ENCODE measurements at regions not wholly inside any gene's neighbourhood (a gene's known extent, or its start where the extent isn't known, plus 50 kb on each side); places are given as distances from the start of the nearest gene placed in this dataset.
"Not testable (repeated sequence)": the region's sequence is repeated elsewhere in the genome, so short reads cannot be mapped to it uniquely, and the experiment has no call there.

DNA sequence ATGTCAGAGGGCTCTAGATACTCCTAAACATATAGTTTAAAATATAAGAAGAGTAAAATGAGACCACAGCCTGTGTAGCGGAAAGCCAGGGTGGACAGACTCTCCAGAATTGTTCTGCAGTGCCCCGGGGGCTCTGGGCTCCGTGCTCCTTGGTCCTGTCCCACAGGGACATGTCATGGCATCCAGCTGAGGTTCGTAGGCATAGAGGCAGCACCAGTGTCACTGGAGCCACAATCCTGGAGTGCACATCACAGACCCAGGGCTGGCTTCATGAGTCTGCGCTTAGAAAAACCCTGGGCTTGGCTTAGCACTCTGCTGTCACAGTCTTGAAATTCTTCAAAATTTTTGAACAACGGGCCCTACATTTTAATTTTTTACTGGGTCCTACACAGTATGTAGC is 280.4 kb upstream of the ZNF32 start:
- no peak for DNase-seq (ENCODE audit: low spot score)

DNA sequence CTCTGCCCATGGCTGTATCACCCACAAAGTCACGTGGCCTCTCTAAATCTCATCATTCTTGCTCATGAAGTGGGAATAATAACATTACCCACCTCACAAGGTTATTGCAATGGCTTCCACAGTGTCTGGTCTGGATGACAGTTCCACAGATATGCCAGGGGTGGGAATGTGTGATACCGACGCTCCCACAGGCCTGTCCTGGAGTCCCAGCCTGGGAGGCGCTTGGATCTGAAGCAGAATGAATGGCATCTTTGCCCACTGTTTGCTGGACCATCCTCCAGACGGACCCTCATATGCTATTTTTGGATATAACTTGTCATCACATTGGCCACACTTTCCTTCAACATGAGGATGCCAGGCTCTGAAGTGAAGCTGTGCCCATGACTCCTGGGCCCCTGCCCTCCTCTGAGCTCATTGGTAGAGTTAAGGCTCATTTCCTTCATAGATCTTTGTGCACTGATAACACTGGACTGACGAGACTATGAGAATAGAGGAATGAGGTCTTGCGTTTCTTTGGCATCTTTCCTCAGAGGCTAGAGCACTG is 279.8 kb upstream of the ZNF32 start:
- no peak for DNase-seq (ENCODE audit: low spot score)

DNA sequence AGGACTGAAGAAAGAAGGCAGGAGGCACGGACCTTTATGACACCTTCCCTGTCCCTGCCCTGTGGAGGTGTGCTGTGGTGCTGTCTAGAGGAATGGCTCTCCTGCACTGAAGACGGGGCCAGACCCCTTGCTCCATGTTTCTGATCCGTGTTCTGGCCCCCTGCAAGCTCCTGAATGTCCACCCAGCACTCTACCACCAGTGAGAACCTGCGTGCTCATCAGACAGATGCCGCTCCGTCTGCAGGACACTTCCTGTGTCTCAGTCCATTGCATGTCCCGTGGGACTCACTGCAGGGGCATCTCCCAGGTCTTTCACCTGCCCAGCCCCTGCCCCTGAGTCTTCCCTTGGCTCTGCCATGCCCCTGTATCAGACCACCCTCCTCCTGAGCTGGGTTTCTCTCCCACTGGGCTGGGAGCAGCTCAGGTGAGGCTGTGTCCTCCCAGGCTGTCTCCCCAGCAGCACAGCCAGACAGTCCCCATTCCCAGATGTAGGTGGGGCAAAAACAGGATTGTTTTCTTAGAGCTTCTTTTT is 278.3 kb upstream of the ZNF32 start:
- DNase-seq (ENCODE audit: low spot score), result peak; percentile 19

DNA sequence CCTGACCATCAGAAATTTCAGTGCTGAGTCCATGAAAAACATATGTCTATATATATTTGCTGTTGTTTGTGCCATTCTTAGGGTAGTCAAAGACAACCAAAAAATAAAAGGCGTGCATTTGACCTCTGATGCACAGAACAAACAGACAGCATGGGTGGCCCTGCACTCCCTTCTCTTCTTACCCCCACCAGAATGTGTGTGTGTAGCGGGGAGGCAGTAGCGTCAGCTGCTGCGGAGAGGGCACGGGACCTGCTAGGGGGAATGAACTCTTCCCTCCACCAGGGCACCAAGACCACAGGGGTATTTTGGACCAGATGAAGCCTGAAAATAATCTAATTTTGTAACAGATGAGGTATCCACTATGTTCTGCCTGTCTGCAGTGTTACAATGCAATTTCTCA is 277.7 kb upstream of the ZNF32 start:
- DNase-seq (ENCODE audit: low spot score), result peak; percentile 14

DNA sequence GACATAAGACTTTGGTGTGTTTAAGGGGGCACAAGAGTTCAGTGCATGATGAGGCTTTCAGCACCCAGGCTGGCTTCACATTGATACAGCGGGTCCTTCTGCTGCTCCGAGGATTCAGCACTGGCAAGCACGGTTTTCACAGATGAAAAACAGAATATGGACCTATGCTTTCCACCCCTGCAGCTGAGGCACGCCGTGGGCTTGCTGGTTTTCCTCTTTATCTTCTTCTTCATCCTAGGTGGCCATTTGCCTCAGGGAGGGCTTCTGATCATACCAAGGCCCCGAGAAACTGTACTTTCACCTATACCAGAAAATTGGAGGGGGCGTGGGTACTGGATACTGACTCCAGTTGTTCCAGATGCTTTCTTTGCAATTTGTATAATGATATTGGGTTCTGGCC is 277.1 kb upstream of the ZNF32 start:
- DNase-seq (ENCODE audit: low spot score), result peak; percentile 12

DNA sequence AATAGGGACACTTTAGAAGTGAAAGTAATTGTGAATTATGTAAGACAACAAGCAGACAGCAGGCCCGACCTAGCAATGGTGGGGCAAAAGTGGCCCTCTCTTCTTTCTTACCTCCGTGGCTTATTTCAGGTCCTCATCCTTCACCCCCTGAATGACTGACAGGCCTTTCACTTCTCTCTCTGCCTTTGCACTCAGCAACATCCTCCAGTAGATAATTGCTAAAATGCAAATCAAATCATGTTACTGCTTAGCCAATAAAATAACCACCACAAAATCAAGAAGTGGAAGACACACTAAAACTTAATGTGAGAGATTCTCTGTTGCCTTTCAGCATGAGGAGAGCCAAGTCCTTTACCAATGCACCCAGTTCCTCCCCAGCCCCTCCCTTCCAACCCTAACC is 274.6 kb upstream of the ZNF32 start:
- DNase-seq (ENCODE audit: low spot score), result no peak

DNA sequence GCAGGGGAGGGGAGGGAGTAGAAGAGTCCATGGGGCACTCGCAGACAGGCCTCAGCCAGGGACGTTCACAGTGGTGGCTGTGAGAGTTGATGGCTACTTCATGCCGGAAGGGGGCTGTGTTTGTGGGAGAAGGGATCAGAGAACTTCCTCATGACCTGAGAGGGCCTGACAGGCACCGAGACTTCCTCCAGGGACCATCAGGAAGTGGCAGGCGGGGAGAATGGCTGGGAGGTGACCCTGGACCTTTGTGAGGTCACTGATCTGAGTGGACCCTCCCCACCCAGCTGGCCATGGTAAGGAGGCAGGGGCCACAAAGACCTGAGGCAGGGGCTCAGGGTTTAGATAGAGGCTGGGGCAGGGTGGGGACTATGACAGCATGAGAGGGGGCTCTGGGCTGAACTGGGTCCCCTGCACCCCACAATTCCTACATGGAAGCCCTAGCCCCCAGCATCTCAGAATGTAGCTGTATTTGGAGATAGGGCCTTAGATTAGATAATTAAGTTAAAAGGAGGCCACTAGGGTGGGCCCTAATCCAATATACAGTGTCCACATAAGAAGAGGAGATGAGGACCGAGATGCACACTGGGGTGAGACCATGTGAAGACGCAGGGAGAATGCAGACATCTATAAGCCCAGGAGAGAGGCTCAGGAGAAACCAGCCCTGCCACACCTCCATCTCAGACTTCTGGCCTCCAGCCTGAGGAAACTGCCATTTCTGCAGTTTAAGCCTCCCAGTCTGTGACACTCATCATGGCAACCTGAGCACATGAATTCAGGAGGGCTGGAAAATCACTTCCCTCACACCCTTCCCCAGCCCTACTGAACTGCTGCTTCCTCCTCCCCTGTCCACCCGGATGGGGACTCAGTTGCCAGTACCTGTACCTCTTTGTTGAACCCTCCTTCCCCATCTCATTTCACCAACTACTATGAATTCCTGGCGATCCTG is 273.9 kb upstream of the ZNF32 start:
- DNase-seq (ENCODE audit: low spot score), result no peak

DNA sequence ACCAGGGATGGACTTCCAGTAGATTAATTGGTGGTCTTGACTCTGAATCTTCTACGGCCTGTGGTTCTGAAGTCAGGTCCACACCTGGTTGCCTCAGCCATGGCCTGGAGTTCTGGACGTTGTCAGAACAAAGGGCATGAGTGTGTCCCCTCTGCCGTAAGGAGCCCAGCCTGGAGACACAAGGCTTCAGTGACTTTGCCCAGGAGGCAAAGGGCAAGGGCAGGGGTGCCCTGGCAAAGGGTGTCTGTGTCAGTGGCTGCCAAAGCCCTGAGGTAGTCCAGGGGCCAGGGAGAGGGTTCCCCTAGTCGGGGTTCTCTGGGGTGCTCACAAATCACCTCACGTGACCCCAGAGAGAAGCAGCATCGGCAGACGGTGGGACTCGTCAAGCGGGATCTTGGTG is 273.2 kb upstream of the ZNF32 start:
- no peak for DNase-seq (ENCODE audit: low spot score)

DNA sequence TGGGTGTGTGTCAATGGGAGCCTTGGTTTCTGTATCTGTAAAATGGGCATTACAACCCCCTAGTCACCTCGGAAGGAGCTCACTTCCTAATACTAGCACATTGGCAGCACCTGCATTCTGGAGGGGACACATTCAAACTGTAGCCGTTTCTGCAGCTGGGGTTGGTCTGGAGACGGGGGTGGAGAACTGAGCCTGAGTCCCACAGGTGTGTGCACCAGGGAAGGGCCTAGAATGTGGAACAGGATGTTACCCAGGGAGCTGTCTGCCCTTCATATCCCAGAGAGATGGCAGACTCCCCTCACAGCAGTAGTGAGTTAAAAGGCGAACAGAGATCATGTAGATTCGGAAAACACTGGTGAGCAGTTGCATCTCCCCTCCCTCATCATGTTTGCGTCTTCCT is 272.8 kb upstream of the ZNF32 start:
- no peak for DNase-seq (ENCODE audit: low spot score)

DNA sequence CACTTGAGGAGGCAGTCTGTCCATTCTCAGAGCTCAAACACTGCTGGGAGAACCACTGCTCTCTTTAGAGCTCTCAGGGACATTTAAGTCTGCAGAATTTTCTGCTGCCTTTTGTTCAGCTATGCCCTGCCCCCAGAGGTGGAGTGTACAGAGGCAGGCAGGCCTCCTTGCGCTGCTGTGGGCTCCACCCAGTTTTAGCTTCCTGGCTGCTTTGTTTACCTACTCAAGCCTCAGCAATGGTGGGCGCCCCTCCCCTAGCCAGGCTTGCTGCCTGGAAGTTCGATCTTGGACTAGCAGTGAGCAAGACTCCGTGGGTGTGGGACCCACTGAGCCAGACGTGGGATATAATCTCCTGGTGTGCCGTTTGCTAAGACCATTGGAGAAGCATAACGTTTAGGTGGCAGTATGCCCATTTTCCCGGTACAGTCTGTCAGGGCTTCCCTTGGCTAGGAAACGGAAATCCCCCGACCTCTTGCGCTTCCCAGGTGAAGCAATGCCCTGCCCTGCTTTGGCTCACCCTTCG is 271.6 kb upstream of the ZNF32 start:
- not testable (repeated sequence) for DNase-seq (ENCODE audit: low spot score)

DNA sequence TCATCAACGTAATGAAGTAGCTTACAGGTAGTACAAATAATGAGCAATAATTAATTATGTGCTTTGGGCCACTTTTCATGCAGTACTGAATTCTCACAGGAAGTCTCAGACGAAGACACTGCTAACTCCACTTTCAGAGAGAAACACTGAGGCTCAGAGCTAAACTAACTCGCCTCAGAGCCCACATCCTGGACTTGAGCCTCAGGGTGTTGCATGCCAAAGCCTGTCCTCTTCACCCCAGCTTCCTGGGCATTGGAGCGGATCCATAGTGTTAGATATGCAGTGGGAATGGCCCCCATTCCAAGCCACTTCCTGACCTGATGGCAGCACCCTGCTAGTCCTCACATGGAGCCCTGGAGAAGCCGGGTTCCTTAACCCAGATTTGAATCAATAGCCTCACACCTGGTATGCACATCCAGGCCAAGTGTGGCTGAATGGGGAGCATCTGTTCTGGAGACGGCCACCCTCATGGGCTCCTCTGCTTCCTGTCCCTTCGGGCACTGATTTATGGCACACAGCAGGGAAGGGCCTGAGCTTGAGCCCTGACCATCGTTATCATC is 265.1 kb upstream of the ZNF32 start:
- no peak for DNase-seq (ENCODE audit: low spot score)

DNA sequence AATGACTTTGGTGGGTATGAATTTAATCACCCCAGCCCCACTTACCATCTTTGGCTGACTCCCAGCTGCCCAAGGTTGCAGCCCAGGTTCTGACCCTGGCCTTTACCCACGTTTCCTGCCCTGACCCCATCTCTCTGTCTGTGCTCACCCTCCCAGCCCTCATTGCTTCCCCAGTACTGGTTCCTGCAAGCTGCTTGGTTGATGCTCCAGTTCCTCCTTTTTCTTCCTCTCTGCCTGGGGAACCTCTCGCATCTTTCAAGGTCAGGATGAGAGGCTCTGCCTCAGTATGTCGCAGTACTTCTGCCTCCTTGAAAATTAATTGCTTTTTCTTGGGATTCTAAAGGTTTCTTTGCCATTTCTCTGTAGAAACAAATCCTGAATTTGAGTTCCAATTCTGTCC is 263.8 kb upstream of the ZNF32 start:
- DNase-seq (ENCODE audit: low spot score), result no peak

DNA sequence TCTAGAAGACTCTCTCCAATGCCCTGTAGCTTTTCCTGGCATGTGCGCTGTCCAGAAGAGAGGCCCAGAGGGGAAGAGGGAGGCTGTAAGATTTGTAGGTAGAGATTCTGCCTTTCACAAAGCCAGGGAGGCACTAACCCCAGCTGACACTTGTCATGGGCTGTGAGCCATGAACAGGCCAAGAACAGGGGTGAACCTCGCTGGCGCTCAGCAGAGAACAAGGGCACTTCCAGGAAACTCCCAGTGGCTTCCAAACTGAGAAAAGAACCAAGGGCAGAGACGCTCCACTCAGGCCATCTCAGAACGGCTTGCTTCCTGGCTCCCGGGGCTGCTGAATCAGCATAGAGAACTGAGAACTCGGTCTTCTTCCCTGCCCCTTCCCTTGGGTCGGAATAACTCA is 257.8 kb upstream of the ZNF32 start:
- DNase-seq (ENCODE audit: low spot score), result no peak

DNA sequence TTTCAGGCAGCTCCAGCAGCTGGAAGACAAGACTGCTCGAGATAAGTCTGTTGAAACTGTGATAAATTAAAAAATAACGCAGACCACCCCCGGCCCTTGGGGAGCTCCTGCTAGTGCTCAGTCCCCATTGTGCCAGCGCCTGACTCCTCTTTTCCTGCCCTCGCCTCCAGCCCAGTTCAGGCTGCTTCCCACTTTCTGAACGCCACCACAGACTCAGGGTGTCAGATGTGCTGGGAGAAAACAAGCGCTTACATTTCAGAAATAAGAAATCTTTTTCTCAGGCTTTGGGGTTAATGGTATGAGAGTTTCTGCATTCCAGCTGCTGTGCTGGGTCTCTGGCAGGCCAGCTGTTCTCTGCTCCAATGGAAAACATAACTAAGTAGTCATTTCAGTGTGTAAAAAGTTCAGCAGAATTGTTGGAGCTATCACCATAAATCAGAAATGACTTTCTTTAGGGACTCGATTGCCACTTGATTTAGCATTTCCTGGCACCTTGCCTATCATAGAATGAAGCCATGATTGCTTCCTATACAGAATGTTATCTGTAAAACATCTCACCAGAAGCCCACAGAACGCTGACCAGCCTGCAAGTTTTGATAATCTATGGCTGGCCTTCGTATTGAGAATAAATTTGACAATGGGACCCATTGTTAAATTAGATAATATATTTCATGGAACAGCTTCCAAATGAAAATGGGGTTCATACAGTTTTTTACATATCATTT is 257.0 kb upstream of the ZNF32 start:
- DNase-seq (ENCODE audit: low spot score), result no peak

DNA sequence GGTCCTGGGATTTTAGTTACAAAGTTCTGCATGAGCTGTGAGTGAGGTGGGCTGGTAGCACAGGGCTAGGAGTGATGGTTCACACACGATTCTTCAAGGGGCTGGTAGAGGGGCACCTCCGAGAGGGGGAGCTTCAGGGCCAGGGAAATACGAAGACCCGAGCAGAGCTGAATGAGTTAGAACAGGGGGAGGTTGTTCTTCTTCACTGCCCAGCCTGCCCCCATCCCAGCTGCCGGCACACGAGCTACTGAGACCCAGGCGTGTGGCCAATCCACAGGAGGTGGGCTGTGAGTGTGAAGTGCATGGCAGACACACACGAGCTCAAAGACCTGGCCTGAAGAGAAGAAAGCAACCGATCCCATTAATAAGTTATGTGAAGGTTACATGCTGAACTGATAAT is 256.2 kb upstream of the ZNF32 start:
- DNase-seq (ENCODE audit: low spot score), result no peak

DNA sequence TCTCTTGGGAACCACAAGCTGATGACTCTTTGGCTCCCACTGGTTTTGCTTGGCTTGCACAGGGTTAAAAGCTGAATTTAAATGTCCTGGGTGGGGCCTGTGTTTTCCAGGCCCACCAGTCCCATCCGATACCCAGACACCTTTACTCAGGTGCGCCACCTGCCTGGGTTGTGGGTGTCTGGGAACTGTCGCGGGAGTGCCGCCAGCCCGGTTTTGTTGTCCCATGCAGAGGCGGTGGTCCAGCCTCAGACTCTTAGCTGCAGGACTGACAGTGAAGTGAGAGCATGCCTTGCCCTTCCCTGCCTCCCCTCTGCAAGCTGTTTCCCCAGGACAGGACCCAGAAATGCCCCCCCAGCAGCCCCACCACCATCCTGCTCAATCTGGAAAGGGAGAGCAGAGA is 255.6 kb upstream of the ZNF32 start:
- no peak for DNase-seq (ENCODE audit: low spot score)

DNA sequence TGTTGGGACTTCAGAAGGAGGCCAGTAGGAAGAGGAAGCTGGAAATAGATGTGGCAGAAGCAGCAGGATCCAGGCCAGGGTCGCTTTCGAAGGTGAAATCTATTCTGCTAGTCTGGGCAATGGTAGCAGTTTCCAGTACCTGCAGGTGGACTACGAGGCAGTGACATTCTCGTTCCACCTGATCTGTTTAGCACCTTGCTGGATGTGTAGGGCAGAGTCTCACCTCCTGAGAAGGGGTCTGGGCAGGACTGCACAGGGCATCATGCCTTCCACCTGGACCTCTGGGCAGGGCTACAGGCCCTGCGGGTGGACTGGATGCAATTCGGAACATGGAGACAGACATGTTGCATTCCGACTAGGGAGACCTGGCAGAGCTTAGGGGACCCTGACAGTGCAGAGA is 254.8 kb upstream of the ZNF32 start:
- DNase-seq (ENCODE audit: low spot score), result no peak

DNA sequence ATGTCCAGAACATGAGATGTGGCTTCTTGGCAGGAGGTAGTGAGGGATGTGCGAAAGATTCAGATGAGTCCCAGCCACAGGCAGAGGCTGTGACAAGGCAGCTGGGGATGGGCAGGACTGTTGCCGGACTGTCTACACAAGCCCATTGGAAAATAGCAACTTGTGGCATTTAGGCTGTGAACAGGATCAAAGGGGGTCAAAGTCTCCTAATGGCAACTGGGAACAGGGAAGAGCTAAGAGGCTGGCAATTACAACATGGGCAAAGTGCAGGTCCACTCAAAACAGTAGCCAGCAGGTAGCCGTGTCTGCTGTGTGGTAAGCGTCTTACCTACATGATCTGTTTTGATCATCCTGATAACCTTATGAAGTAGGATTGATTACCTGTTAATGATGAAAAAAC is 254.2 kb upstream of the ZNF32 start:
- no peak for DNase-seq (ENCODE audit: low spot score)

DNA sequence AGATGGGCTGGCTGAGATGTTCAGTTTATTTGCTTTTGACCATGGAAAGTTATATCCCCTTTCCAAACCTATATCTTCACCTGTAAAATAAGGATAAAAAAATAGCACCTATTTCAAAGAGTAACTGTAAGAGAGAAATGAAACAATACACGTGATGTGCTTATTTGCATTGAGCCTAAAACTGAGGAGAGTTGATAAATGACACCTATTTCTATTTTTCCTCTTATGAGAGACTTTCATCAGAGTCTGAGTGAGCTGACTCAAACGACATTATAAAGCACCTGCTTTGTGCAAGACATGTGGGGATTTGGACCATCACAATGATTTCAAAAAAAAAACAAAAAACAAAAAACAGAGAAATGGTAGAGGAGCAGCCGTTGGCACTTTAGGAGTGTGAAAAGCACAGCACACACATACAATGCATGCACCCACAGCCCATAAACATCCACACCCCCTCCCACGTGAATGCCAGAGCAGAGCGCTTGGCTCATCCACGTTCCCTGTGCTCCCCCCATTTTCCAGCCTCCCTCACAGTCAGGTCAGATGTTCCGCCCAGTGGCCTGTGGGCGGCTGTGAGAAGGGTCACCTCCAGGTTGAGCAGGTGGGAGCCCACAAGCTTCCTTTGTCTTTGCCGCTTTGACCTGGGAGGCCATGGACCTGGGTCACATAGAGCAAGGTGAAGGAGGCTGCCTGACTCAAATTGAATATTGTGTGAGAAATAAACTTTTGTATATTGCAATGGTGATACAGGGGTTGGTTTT is 253.2 kb upstream of the ZNF32 start:
- DNase-seq (ENCODE audit: low spot score), result no peak

DNA sequence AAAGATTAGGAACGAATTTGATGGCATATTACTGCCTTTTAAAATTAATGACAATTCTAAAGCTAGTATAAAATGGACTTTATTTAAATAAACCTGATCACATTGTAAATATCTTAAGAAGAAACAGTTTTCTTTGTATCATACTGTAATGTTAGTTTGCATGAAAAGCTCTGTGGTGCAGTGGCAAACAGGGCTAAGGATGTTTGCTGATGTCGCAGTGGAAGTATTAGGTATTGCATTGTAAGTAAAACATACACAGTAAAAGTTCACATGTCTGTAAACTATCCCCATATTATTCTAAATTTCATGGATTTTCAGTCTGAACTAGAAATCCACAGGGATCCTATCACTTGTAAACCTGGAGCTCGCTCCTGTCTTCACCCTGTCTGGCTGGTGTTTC is 252.6 kb upstream of the ZNF32 start:
- no peak for DNase-seq (ENCODE audit: low spot score)

DNA sequence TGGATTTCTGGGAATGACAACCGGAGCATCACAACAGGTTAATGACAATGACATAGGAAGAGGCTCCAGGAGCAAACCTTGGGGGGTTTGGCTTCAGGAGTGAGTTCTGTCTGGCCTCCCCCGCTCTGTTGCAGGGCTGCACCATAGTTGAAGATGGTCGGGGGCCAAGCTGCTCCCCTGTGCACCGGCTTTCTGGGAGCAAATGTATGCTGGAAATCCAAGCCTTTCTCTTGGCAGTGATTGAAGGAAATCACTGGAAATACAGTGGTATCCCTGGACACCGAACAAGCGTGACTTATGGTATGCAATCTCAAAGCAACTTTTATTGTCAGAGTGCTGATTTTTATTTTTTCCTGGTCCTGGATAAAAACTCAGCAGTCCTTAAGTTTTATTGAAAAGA is 251.9 kb upstream of the ZNF32 start:
- no peak for DNase-seq (ENCODE audit: low spot score)
